ENCODE measurements at regions not wholly inside any gene's neighbourhood (a gene's known extent, or its start where the extent isn't known, plus 50 kb on each side); places are given as distances from the start of the nearest gene placed in this dataset.

GRCh38 chr3:153910387-153910786, 210.8 kb upstream of the ARHGEF26 start:
- Mint-ChIP-seq H3K4me1 (ENCODE audit: unreplicated experiment) (no peaks in the 10 kb centered on the region), H3K4me3 (ENCODE audit: unreplicated experiment) (no peak overlapping the region), H3K36me3 (ENCODE audit: unreplicated experiment) (no peaks in the 10 kb centered on the region), H3K27ac (ENCODE audit: unreplicated experiment) (no peak overlapping the region), H3K27me3 (ENCODE audit: unreplicated experiment) (peaks cover 2% of the 10 kb centered on the region), H3K9me3 (ENCODE audit: unreplicated experiment) (no peaks in the 10 kb centered on the region)
- TF ChIP-seq, protein P1, sequence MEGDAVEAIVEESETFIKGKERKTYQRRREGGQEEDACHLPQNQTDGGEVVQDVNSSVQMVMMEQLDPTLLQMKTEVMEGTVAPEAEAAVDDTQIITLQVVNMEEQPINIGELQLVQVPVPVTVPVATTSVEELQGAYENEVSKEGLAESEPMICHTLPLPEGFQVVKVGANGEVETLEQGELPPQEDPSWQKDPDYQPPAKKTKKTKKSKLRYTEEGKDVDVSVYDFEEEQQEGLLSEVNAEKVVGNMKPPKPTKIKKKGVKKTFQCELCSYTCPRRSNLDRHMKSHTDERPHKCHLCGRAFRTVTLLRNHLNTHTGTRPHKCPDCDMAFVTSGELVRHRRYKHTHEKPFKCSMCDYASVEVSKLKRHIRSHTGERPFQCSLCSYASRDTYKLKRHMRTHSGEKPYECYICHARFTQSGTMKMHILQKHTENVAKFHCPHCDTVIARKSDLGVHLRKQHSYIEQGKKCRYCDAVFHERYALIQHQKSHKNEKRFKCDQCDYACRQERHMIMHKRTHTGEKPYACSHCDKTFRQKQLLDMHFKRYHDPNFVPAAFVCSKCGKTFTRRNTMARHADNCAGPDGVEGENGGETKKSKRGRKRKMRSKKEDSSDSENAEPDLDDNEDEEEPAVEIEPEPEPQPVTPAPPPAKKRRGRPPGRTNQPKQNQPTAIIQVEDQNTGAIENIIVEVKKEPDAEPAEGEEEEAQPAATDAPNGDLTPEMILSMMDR (IDR thresholded peaks at IDR 0.05) = no peak
- DNase-seq (ENCODE audit: extremely low spot score, unreplicated experiment) = no peak

DNA sequence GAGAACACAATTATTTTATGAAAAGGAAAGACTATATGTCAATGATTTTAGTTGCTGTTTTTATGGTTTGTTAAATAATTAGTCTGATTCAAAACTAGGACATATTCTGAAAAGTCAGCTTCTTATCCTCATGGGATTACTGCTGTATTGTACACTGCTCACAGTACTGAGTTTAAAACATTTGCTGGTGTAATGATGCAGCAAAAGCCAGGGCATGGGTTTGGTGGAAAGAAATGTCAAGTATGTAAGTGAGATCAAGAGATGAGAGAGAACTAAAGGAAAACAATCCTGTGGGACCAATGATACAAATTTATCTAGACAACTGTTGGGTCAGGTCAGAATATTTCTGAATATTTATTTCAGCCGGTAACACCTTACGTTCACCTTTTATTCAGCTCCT, 210.1 kb upstream of the ARHGEF26 start:
- no peak overlapping the region for H3K4me3 Mint-ChIP-seq (ENCODE audit: unreplicated experiment)
- TF ChIP-seq, protein P1 (IDR thresholded peaks at IDR 0.05) = no peak
- no peaks in the 10 kb centered on the region for H3K9me3 Mint-ChIP-seq (ENCODE audit: unreplicated experiment)
- peaks cover 2% of the 10 kb centered on the region for H3K27me3 Mint-ChIP-seq (ENCODE audit: unreplicated experiment)
- no peaks in the 10 kb centered on the region for H3K4me1 Mint-ChIP-seq (ENCODE audit: unreplicated experiment)
- no peak overlapping the region for H3K27ac Mint-ChIP-seq (ENCODE audit: unreplicated experiment)
- H3K36me3 Mint-ChIP-seq (ENCODE audit: unreplicated experiment) = no peaks in the 10 kb centered on the region
- no peak for DNase-seq (ENCODE audit: extremely low spot score, unreplicated experiment)

GRCh38 chr3:153919773-153920172, 201.4 kb upstream of the ARHGEF26 start:
- Mint-ChIP-seq H3K4me1 (ENCODE audit: unreplicated experiment) (no peaks in the 10 kb centered on the region), H3K36me3 (ENCODE audit: unreplicated experiment) (no peaks in the 10 kb centered on the region)
- no peak for DNase-seq (ENCODE audit: extremely low spot score, unreplicated experiment)

DNA sequence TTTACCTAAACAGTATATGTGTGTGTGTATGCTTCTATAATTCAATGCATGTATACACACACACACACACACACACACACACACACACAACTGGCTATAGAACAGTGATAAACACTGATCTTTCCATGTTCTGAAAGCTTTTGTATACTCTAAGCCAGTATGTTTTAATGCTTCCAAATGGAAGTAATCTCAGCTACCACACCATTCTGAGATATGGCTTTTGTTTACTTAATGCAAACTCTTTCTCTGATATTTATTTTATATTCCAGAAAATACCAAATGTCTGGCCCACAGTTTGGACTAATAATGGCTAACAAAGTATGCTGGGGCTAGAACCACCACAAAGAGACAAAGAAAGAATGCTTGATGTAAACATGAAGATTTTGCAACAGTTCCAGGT, 199.4 kb upstream of the ARHGEF26 start:
- Mint-ChIP-seq H3K36me3 (ENCODE audit: unreplicated experiment) (no peaks in the 10 kb centered on the region), H3K4me1 (ENCODE audit: unreplicated experiment) (no peaks in the 10 kb centered on the region), H3K27ac (ENCODE audit: unreplicated experiment) (no peak overlapping the region), H3K4me3 (ENCODE audit: unreplicated experiment) (no peak overlapping the region), H3K27me3 (ENCODE audit: unreplicated experiment) (peaks cover 5% of the 10 kb centered on the region), H3K9me3 (ENCODE audit: unreplicated experiment) (peaks cover 6% of the 10 kb centered on the region)
- TF ChIP-seq, protein P1 (IDR thresholded peaks at IDR 0.05) = no peak
- no peak for DNase-seq (ENCODE audit: extremely low spot score, unreplicated experiment)

More at GRCh38 chr3:153919773-153920172, 201.4 kb upstream of the ARHGEF26 start:
- Mint-ChIP-seq H3K4me3 (ENCODE audit: unreplicated experiment) (no peak overlapping the region), H3K27ac (ENCODE audit: unreplicated experiment) (no peak overlapping the region), H3K9me3 (ENCODE audit: unreplicated experiment) (peaks cover 6% of the 10 kb centered on the region), H3K27me3 (ENCODE audit: unreplicated experiment) (peaks cover 7% of the 10 kb centered on the region)
- TF ChIP-seq, protein P1 (IDR thresholded peaks at IDR 0.05) = no peak

DNA sequence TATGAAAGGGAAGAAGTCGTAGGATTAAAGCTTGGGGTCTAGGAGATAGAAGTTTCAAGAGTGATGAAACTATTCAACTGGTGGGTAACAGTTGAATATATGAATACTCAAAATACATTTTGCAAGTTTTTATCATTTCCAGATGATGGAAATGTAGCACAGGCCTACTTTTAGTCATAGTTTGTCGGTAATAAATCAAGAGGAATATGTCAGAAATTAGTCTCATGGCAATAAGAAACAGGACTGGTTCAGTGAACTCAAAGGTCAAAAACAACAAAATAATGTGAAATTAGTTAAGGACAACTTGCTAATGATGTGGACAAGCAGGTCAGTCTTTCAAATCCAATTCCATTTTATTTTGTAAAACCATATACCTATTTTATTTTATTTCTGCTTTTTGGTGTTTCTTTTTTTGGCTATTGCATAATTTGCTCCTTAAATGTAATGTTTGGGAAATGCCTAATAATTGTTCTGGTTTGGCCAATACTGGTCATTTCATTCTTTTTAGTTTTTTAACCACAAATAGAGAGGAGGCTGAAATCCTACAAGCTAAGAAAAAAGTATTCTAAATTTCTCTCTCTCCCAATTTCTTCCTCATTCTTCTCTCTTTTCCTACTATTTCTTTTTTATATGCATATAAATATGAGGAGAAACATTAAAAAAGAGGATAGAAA, 195.2 kb upstream of the ARHGEF26 start:
- Mint-ChIP-seq H3K27ac (ENCODE audit: unreplicated experiment) (no peak overlapping the region), H3K27me3 (ENCODE audit: unreplicated experiment) (peaks cover 5% of the 10 kb centered on the region), H3K4me1 (ENCODE audit: unreplicated experiment) (no peaks in the 10 kb centered on the region), H3K36me3 (ENCODE audit: unreplicated experiment) (no peaks in the 10 kb centered on the region), H3K4me3 (ENCODE audit: unreplicated experiment) (no peak overlapping the region), H3K9me3 (ENCODE audit: unreplicated experiment) (no peaks in the 10 kb centered on the region)
- TF ChIP-seq, protein P1 (IDR thresholded peaks at IDR 0.05) = no peak
- DNase-seq (ENCODE audit: extremely low spot score, unreplicated experiment) = no peak
